ENCODE measurements at regions not wholly inside any gene's neighbourhood (a gene's known extent, or its start where the extent isn't known, plus 50 kb on each side); places are given as distances from the start of the nearest gene placed in this dataset.

- TF ChIP-seq CTCF (IDR thresholded peaks at IDR 0.05 in 2 of 3, conservative IDR thresholded peaks at IDR 0.05 in 1 of 3; ENCODE audit: borderline replicate concordance in 1 of 3, insufficient read depth in 1 of 3, low read depth in 2 of 3, low read length in 2 of 3) (no peak), POLR2AphosphoS5 (IDR thresholded peaks at IDR 0.05; ENCODE audit: low read depth, low read length) (no peak), SRF (IDR thresholded peaks at IDR 0.05; ENCODE audit: low read depth) (no peak), JUND (IDR thresholded peaks at IDR 0.05) (no peak), RAD21 (IDR thresholded peaks at IDR 0.05; ENCODE audit: low read depth) (no peak), ZFX (IDR thresholded peaks at IDR 0.05) (no peak), MAX (IDR thresholded peaks at IDR 0.05) (no peak), YY1 (IDR thresholded peaks at IDR 0.05; ENCODE audit: extremely low read depth, insufficient replicate concordance, low read depth, low read length) (no peak), SP1 (IDR thresholded peaks at IDR 0.05; ENCODE audit: low read depth) (no peak), EZH2phosphoT487 (IDR thresholded peaks at IDR 0.05; ENCODE audit: borderline replicate concordance) (no peak), ELF1 (IDR thresholded peaks at IDR 0.05; ENCODE audit: borderline replicate concordance, low read depth) (no peak), TCF7L2 (IDR thresholded peaks at IDR 0.05; ENCODE audit: borderline replicate concordance, extremely low read depth, insufficient read depth, insufficient read length) (no peak)
These were observed 471.5 kb upstream of the CNTNAP2 start for GRCh38 chr7:145645135-145645515.

All from HCT116 (cell line).